Esophagus muscularis mucosa (tissue), 4 donors: ENCODE measurements at regions not wholly inside any gene's neighbourhood (a gene's known extent, or its start where the extent isn't known, plus 50 kb on each side); places are given as distances from the start of the nearest gene placed in this dataset.

Experiments
- DNase-seq: peaks from one replicate; pipeline ENCODE4 v3.0.0-alpha.2; 2017; ENCODE audit errors: extremely low spot score
- H3K27ac ChIP-seq, 4 donors: fragments of 200-600 bp; sonication (generic); replicated peaks in 1 of 4; 1 replicate in 3 of 4; 2 replicates in 1 of 4; pipeline ENCODE4 v1.5.1; 2016 to 2019; ENCODE audit warnings: mild to moderate bottlenecking in 1 of 4
- H3K27me3 ChIP-seq, 4 donors: fragments of 200-600 bp; sonication (generic); one replicate each; pipeline versions ENCODE4 v1.5.1 to v1.6.0; 2016 to 2019
- H3K36me3 ChIP-seq, 4 donors: fragments of 200-600 bp; sonication (generic); one replicate each; pipeline ENCODE4 v1.5.1; 2016 to 2019
- H3K4me1 ChIP-seq, 4 donors: fragments of 200-600 bp; sonication (generic); one replicate each; pipeline ENCODE4 v1.5.1; 2016 to 2019
- H3K4me3 ChIP-seq, 4 donors: fragments of 200-600 bp; sonication (generic); 1 replicate in 2 of 4; 2 replicates in 2 of 4; pipeline ENCODE4 v1.5.1; 2016 to 2019; ENCODE audit warnings: mild to moderate bottlenecking in 4 of 4, moderate library complexity in 1 of 4
- H3K9me3 ChIP-seq, 4 donors: fragments of 200-600 bp; sonication (generic); 1 replicate in 3 of 4; 2 replicates in 1 of 4; pipeline ENCODE4 v1.5.1; 2016 to 2019
- CTCF ChIP-seq, 3 experiments: fragments of 200-600 bp in 2 of 3; fragments of 450-650 bp in 1 of 3; sonication (generic) in 2 of 3; IDR thresholded peaks; one replicate each; pipeline ENCODE4 v1.5.1; 2017 to 2019; ENCODE audit warnings: antibody characterized with exemption in 3 of 3, mild to moderate bottlenecking in 2 of 3, moderate library complexity in 1 of 3
- EP300 ChIP-seq: sonication (generic); formaldehyde crosslinking; IDR thresholded peaks from one replicate; pipeline ENCODE4 v1.6.1; 2017; ENCODE audit warnings: antibody characterized with exemption
- POLR2A ChIP-seq: fragments of 450-650 bp; IDR thresholded peaks from one replicate; pipeline ENCODE4 v1.6.1; 2017; ENCODE audit warnings: antibody characterized with exemption, moderate library complexity, mild to moderate bottlenecking, low read depth
- POLR2AphosphoS5 ChIP-seq, 2 donors: sonication (generic); formaldehyde crosslinking; IDR thresholded peaks; one replicate each; pipeline ENCODE4 v1.6.1; 2017; ENCODE audit warnings: antibody characterized with exemption in 2 of 2
- WGBS: methylation state at CpG from one replicate; pipeline ENCODE4 v1.1.5; 2018; 5-methylcytosine and 5-hydroxymethylcytosine counted together
- intact Hi-C: fragments of 100-400 bp; cut with DNase I; formaldehyde crosslinking; loops from one replicate; pipeline ENCODE4 v1.15.1; 2023

GRCh38 chr16:63462316-63462715 is 1426.1 kb upstream of the CDH8 start:
- Histone ChIP-seq H3K36me3 (no peaks in the 10 kb centered on the region), H3K27ac (no peak overlapping the region), H3K4me1 (no peaks in the 10 kb centered on the region), H3K4me3 (no peak overlapping the region), H3K27me3 (no peaks in the 10 kb centered on the region), H3K9me3 (no peaks in the 10 kb centered on the region)
- DNase-seq = no peak
- 71% methylated on average over 1 of the region's 1 CpG for WGBS
- TF ChIP-seq POLR2AphosphoS5 (IDR thresholded peaks at IDR 0.05) = no peak
- no peak for TF ChIP-seq CTCF (IDR thresholded peaks at IDR 0.05)
- no peak for TF ChIP-seq EP300
- no peak for TF ChIP-seq POLR2A
- intact Hi-C loops = no loop called here

- WGBS = 87% methylated on average over 3 of the region's 3 CpGs
- no peaks in the 10 kb centered on the region for H3K36me3 ChIP-seq
- no peaks in the 10 kb centered on the region for H3K9me3 ChIP-seq
- no peak for TF ChIP-seq EP300
- peak in 2 of 3 experiments; percentile 32 to 37 for TF ChIP-seq CTCF (IDR thresholded peaks at IDR 0.05)
- no peak for TF ChIP-seq POLR2A
- TF ChIP-seq POLR2AphosphoS5 (IDR thresholded peaks at IDR 0.05) = no peak
- H3K27ac ChIP-seq = no peak overlapping the region
- no peaks in the 10 kb centered on the region for H3K4me1 ChIP-seq
- no peaks in the 10 kb centered on the region for H3K27me3 ChIP-seq
- DNase-seq = no peak
- intact Hi-C loops = no loop called here
- H3K4me3 ChIP-seq = no peak overlapping the region
These were observed 1425.1 kb upstream of the CDH8 start for GRCh38 chr16:63461248-63461841.

- TF ChIP-seq CTCF (IDR thresholded peaks at IDR 0.05) (no peak), POLR2A (no peak), EP300 (no peak), POLR2AphosphoS5 (IDR thresholded peaks at IDR 0.05) (no peak)
- no peaks in the 10 kb centered on the region for H3K27me3 ChIP-seq
- no peak overlapping the region for H3K27ac ChIP-seq
- 86% methylated on average over 5 of the region's 5 CpGs for WGBS
- DNase-seq = no peak
- intact Hi-C loops = no loop called here
- H3K4me1 ChIP-seq = no peaks in the 10 kb centered on the region
- H3K9me3 ChIP-seq = no peaks in the 10 kb centered on the region
- H3K4me3 ChIP-seq = no peak overlapping the region
- no peaks in the 10 kb centered on the region for H3K36me3 ChIP-seq
These were observed 1422.6 kb upstream of the CDH8 start for GRCh38 chr16:63458846-63459245.

GRCh38 chr16:63457869-63458268 is 1421.6 kb upstream of the CDH8 start:
- WGBS = 74% methylated on average over 2 of the region's 2 CpGs

More at GRCh38 chr16:63457869-63458268, 1421.6 kb upstream of the CDH8 start:
- H3K27ac ChIP-seq = no peak overlapping the region
- no peak for DNase-seq
- TF ChIP-seq POLR2AphosphoS5 (IDR thresholded peaks at IDR 0.05) (no peak), EP300 (no peak), POLR2A (no peak), CTCF (IDR thresholded peaks at IDR 0.05) (no peak)
- H3K4me1 ChIP-seq = no peaks in the 10 kb centered on the region
- no peaks in the 10 kb centered on the region for H3K9me3 ChIP-seq
- H3K27me3 ChIP-seq = no peaks in the 10 kb centered on the region
- intact Hi-C loops = no loop called here
- no peaks in the 10 kb centered on the region for H3K36me3 ChIP-seq
- no peak overlapping the region for H3K4me3 ChIP-seq
